ENCODE measurements at regions not wholly inside any gene's neighbourhood (a gene's known extent, or its start where the extent isn't known, plus 50 kb on each side); places are given as distances from the start of the nearest gene placed in this dataset.

- Histone ChIP-seq H3K4me3 (no peak overlapping the region), H3K27ac (replicated peaks) (no peak overlapping the region), H3K36me3 (no peaks in the 10 kb centered on the region), H3K27me3 (ENCODE audit: low read depth) (peaks cover 76% of the 10 kb centered on the region), H3K9me3 (replicated peaks) (no peaks in the 10 kb centered on the region), H3K4me1 (no peaks in the 10 kb centered on the region)
- no peak for TF ChIP-seq CTCF (IDR thresholded peaks at IDR 0.05; ENCODE audit: borderline replicate concordance)
- intact Hi-C loops (cut with micrococcal nuclease): no loop called here
- no peak for DNase-seq
Observed at GRCh38 chr10:123952099-123952498, 60.5 kb upstream of the CPXM2 start.

GRCh38 chr10:123948030-123948823 is 56.6 kb upstream of the CPXM2 start:
- H3K27ac ChIP-seq (replicated peaks): no peak overlapping the region
- intact Hi-C loops (cut with micrococcal nuclease): no loop called here
- no peaks in the 10 kb centered on the region for H3K4me1 ChIP-seq
- TF ChIP-seq CTCF (IDR thresholded peaks at IDR 0.05; ENCODE audit: borderline replicate concordance): no peak
- no peak overlapping the region for H3K4me3 ChIP-seq
- H3K36me3 ChIP-seq: no peaks in the 10 kb centered on the region
- no peaks in the 10 kb centered on the region for H3K9me3 ChIP-seq (replicated peaks)
- H3K27me3 ChIP-seq (ENCODE audit: low read depth): peaks cover 58% of the 10 kb centered on the region
- no peak for DNase-seq

- Histone ChIP-seq H3K4me3 (no peak overlapping the region), H3K4me1 (no peaks in the 10 kb centered on the region), H3K27me3 (ENCODE audit: low read depth) (peaks cover 37% of the 10 kb centered on the region), H3K9me3 (replicated peaks) (no peaks in the 10 kb centered on the region), H3K27ac (replicated peaks) (no peak overlapping the region), H3K36me3 (no peaks in the 10 kb centered on the region)
- intact Hi-C loops (cut with micrococcal nuclease): no loop called here
- DNase-seq: no peak
- no peak for TF ChIP-seq CTCF (IDR thresholded peaks at IDR 0.05; ENCODE audit: borderline replicate concordance)
Observed at GRCh38 chr10:123945325-123945920, 53.8 kb upstream of the CPXM2 start.

GRCh38 chr10:123944661-123945060 is 53.1 kb upstream of the CPXM2 start:
- Histone ChIP-seq H3K27me3 (ENCODE audit: low read depth) (peaks cover 37% of the 10 kb centered on the region), H3K36me3 (no peaks in the 10 kb centered on the region), H3K9me3 (replicated peaks) (no peaks in the 10 kb centered on the region), H3K4me3 (no peak overlapping the region), H3K4me1 (no peaks in the 10 kb centered on the region), H3K27ac (replicated peaks) (no peak overlapping the region)
- intact Hi-C loops (cut with micrococcal nuclease): no loop called here
- TF ChIP-seq CTCF (IDR thresholded peaks at IDR 0.05; ENCODE audit: borderline replicate concordance): no peak
- no peak for DNase-seq

- Histone ChIP-seq H3K27me3 (ENCODE audit: low read depth) (peaks cover 28% of the 10 kb centered on the region), H3K4me1 (no peaks in the 10 kb centered on the region), H3K9me3 (replicated peaks) (no peaks in the 10 kb centered on the region), H3K4me3 (no peak overlapping the region), H3K27ac (replicated peaks) (no peak overlapping the region), H3K36me3 (no peaks in the 10 kb centered on the region)
- no peak for TF ChIP-seq CTCF (IDR thresholded peaks at IDR 0.05; ENCODE audit: borderline replicate concordance)
- DNase-seq: no peak
- intact Hi-C loops (cut with micrococcal nuclease): no loop called here
Observed at GRCh38 chr10:123943307-123943706, 51.7 kb upstream of the CPXM2 start.

Data from left ventricle myocardium inferior (tissue), 1 donor.